IPS-18c (cell line): ENCODE measurements at regions not wholly inside any gene's neighbourhood (a gene's known extent, or its start where the extent isn't known, plus 50 kb on each side); places are given as distances from the start of the nearest gene placed in this dataset.

ENCODE experiments used
- H3K4me3 ChIP-seq: 2 replicates; pipeline ENCODE4 v1.7.0; 2013; ENCODE audit warnings: low read depth, mild to moderate bottlenecking, low read length, moderate library complexity; ENCODE audit not compliant: insufficient read depth
- H3K9me3 ChIP-seq: one replicate; pipeline ENCODE4 v1.6.1; 2013; ENCODE audit warnings: mild to moderate bottlenecking, low read length, moderate library complexity; ENCODE audit not compliant: control insufficient read depth, insufficient read depth

- no peak overlapping the region for H3K4me3 ChIP-seq
- no peaks in the 10 kb centered on the region for H3K9me3 ChIP-seq
Observed at GRCh38 chr2:40935349-40935748, 483.5 kb upstream of the SLC8A1 start.

GRCh38 chr2:40937284-40937683, 485.4 kb upstream of the SLC8A1 start:
- H3K4me3 ChIP-seq: no peak overlapping the region

GRCh38 chr2:40953341-40953740, 501.5 kb upstream of the SLC8A1 start:
- H3K9me3 ChIP-seq: no peaks in the 10 kb centered on the region
- no peak overlapping the region for H3K4me3 ChIP-seq

More at GRCh38 chr2:40937284-40937683, 485.4 kb upstream of the SLC8A1 start:
- H3K9me3 ChIP-seq: no peaks in the 10 kb centered on the region

GRCh38 chr2:40955042-40955441, 503.2 kb upstream of the SLC8A1 start:
- H3K9me3 ChIP-seq: no peaks in the 10 kb centered on the region
- no peak overlapping the region for H3K4me3 ChIP-seq

GRCh38 chr2:40955635-40956034, 503.7 kb upstream of the SLC8A1 start:
- no peaks in the 10 kb centered on the region for H3K9me3 ChIP-seq
- H3K4me3 ChIP-seq: no peak overlapping the region

GRCh38 chr2:40957508-40957907, 505.6 kb upstream of the SLC8A1 start:
- H3K4me3 ChIP-seq: no peak overlapping the region
- H3K9me3 ChIP-seq: no peaks in the 10 kb centered on the region

- Histone ChIP-seq H3K9me3 (no peaks in the 10 kb centered on the region), H3K4me3 (no peak overlapping the region)
Observed at GRCh38 chr2:40962026-40962425, 510.1 kb upstream of the SLC8A1 start.

- H3K9me3 ChIP-seq: no peaks in the 10 kb centered on the region
- H3K4me3 ChIP-seq: no peak overlapping the region
Observed at GRCh38 chr2:40964509-40965250, 512.8 kb upstream of the SLC8A1 start.

GRCh38 chr2:40967451-40967850, 515.6 kb upstream of the SLC8A1 start:
- no peaks in the 10 kb centered on the region for H3K9me3 ChIP-seq
- H3K4me3 ChIP-seq: no peak overlapping the region

GRCh38 chr2:40975151-40975550, 523.3 kb upstream of the SLC8A1 start:
- no peaks in the 10 kb centered on the region for H3K9me3 ChIP-seq
- H3K4me3 ChIP-seq: no peak overlapping the region

GRCh38 chr2:40997362-40997761, 545.5 kb upstream of the SLC8A1 start:
- Histone ChIP-seq H3K9me3 (no peaks in the 10 kb centered on the region), H3K4me3 (no peak overlapping the region)

- Histone ChIP-seq H3K9me3 (no peaks in the 10 kb centered on the region), H3K4me3 (no peak overlapping the region)
Observed at GRCh38 chr2:41000374-41000773, 548.5 kb upstream of the SLC8A1 start.

- no peak overlapping the region for H3K4me3 ChIP-seq
- no peaks in the 10 kb centered on the region for H3K9me3 ChIP-seq
Observed at GRCh38 chr2:41000906-41001305, 549.0 kb upstream of the SLC8A1 start.

GRCh38 chr2:41004700-41005099, 552.8 kb upstream of the SLC8A1 start:
- H3K4me3 ChIP-seq: no peak overlapping the region
- no peaks in the 10 kb centered on the region for H3K9me3 ChIP-seq

GRCh38 chr2:41020358-41020757, 568.5 kb upstream of the SLC8A1 start:
- Histone ChIP-seq H3K9me3 (no peaks in the 10 kb centered on the region), H3K4me3 (no peak overlapping the region)

GRCh38 chr2:41024816-41025215, 572.9 kb upstream of the SLC8A1 start:
- Histone ChIP-seq H3K9me3 (no peaks in the 10 kb centered on the region), H3K4me3 (no peak overlapping the region)

- Histone ChIP-seq H3K4me3 (no peak overlapping the region), H3K9me3 (no peaks in the 10 kb centered on the region)
Observed at GRCh38 chr2:41026613-41027012, 574.7 kb upstream of the SLC8A1 start.

- H3K4me3 ChIP-seq: no peak overlapping the region
- H3K9me3 ChIP-seq: no peaks in the 10 kb centered on the region
Observed at GRCh38 chr2:41027095-41027494, 575.2 kb upstream of the SLC8A1 start.

GRCh38 chr2:41031282-41031681, 579.4 kb upstream of the SLC8A1 start:
- H3K4me3 ChIP-seq: no peak overlapping the region
- H3K9me3 ChIP-seq: no peaks in the 10 kb centered on the region
